Smooth muscle cell (in vitro differentiated cells): ENCODE measurements at regions not wholly inside any gene's neighbourhood (a gene's known extent, or its start where the extent isn't known, plus 50 kb on each side); places are given as distances from the start of the nearest gene placed in this dataset.
A peak's percentile ranks its signal among the peaks of the same experiment; 100 is the strongest.

Source experiments
- DNase-seq: peaks from one replicate; lab custom pipeline; 2025; ENCODE audit not compliant: unreplicated experiment; lab: John Stamatoyannopoulos, UW
- H2AFZ ChIP-seq: fragments of 200-600 bp; sonication (generic); 2 replicates; pipeline ENCODE4 v1.6.0; 2016; ENCODE audit warnings: antibody characterized with exemption, low read depth, mild to moderate bottlenecking
- H3F3A ChIP-seq: fragments of 200-600 bp; sonication (generic); 2 replicates; pipeline ENCODE4 v1.6.0; 2017; ENCODE audit warnings: antibody characterized with exemption, low read depth
- H3K27ac ChIP-seq: fragments of 200-600 bp; sonication (generic); 2 replicates; pipeline ENCODE4 v1.5.1; 2016; ENCODE audit warnings: low read depth, mild to moderate bottlenecking
- H3K27me3 ChIP-seq: fragments of 200-600 bp; sonication (generic); 2 replicates; pipeline ENCODE4 v1.6.1; 2016; ENCODE audit warnings: low read depth, mild to moderate bottlenecking
- H3K36me3 ChIP-seq: fragments of 200-600 bp; sonication (generic); 2 replicates; pipeline ENCODE4 v1.5.1; 2016; ENCODE audit warnings: low read depth
- H3K4me1 ChIP-seq: fragments of 200-600 bp; sonication (generic); 2 replicates; pipeline ENCODE4 v1.5.1; 2016; ENCODE audit warnings: low read depth
- H3K4me2 ChIP-seq: fragments of 200-600 bp; sonication (generic); 2 replicates; pipeline ENCODE4 v1.6.0; 2016; ENCODE audit warnings: mild to moderate bottlenecking
- H3K4me3 ChIP-seq: fragments of 200-600 bp; sonication (generic); 2 replicates; pipeline ENCODE4 v1.5.1; 2016; ENCODE audit warnings: mild to moderate bottlenecking
- H3K79me2 ChIP-seq: fragments of 200-600 bp; sonication (generic); 2 replicates; pipeline ENCODE4 v1.6.0; 2016; ENCODE audit warnings: low read depth, mild to moderate bottlenecking
- H3K9ac ChIP-seq: fragments of 200-600 bp; sonication (generic); 2 replicates; pipeline ENCODE4 v1.6.0; 2016; ENCODE audit warnings: low read depth
- H3K9me3 ChIP-seq: fragments of 200-600 bp; sonication (generic); replicated peaks from 2 replicates; pipeline ENCODE4 v1.5.1; 2016; ENCODE audit warnings: low read depth
- H4K20me1 ChIP-seq: fragments of 200-600 bp; sonication (generic); 2 replicates; pipeline ENCODE4 v1.6.0; 2016; ENCODE audit warnings: low read depth
- CTCF ChIP-seq: fragments of 200-600 bp; sonication (generic); IDR thresholded peaks from 2 replicates; pipeline ENCODE4 v1.5.1; 2017; ENCODE audit warnings: borderline replicate concordance, mild to moderate bottlenecking, antibody characterized with exemption; ENCODE audit not compliant: insufficient read depth, poor library complexity, severe bottlenecking
- WGBS: methylation state at CpG from one replicate; pipeline ENCODE4 v1.1.7; 2016; ENCODE audit warnings: low lambda C conversion rate; 5-methylcytosine and 5-hydroxymethylcytosine counted together

- Histone ChIP-seq H3K9me3 (no peaks in the 10 kb centered on the region), H3K9ac (no peak overlapping the region), H4K20me1 (no peaks in the 10 kb centered on the region), H3K27me3 (peaks cover under 1% of the 10 kb centered on the region), H3K79me2 (no peaks in the 10 kb centered on the region), H3K27ac (no peak overlapping the region), H3K4me3 (no peak overlapping the region), H2AFZ (no peak overlapping the region), H3K4me2 (no peak overlapping the region), H3K4me1 (no peaks in the 10 kb centered on the region), H3K36me3 (no peaks in the 10 kb centered on the region), H3F3A (no peaks in the 10 kb centered on the region)
- 80% methylated on average over 13 of the region's 13 CpGs for WGBS
- DNase-seq, result no peak
- no peak for TF ChIP-seq CTCF
These were observed 346.9 kb downstream of the DYSF start for GRCh38 chr2:71800106-71800809.

DNA sequence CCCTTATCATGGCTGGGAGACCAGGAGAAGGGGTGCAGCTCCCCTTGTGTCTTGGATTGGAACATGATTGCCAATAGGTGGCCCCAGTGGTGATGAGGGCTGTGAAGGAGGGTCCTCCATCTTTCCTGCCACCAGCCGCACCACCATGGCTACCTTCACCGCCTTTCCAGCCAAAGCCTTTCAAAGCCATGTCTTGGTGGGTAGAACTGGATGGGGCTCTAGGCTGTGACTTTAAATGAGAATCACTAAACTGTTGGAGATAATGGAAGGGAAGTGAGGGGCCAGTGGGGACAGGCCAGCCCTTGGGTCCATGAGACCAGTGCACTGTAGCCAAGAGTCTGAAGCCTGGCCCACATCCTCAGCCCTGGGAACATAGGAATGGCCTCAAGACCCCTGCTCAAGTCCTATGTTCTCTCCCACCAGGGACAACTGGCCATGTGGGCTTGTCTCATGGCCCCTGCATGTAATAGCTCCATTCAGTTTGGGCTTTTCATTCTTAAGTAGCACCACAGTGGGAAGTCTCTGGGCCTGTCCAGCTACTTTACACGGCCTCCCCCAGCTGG lies 345.7 kb downstream of the DYSF start:
- Histone ChIP-seq H3K4me2 (no peak overlapping the region), H3K4me1 (no peaks in the 10 kb centered on the region), H3K9ac (no peak overlapping the region), H2AFZ (no peak overlapping the region), H4K20me1 (no peaks in the 10 kb centered on the region), H3K4me3 (no peak overlapping the region), H3K9me3 (no peaks in the 10 kb centered on the region), H3F3A (no peaks in the 10 kb centered on the region), H3K79me2 (no peaks in the 10 kb centered on the region), H3K27ac (no peak overlapping the region), H3K36me3 (no peaks in the 10 kb centered on the region), H3K27me3 (no peaks in the 10 kb centered on the region)
- DNase-seq, result no peak
- no peak for TF ChIP-seq CTCF
- WGBS, result 93% methylated on average over 3 of the region's 3 CpGs

GRCh38 chr2:71798266-71799012 lies 345.1 kb downstream of the DYSF start:
- Histone ChIP-seq H3K9ac (no peak overlapping the region), H2AFZ (no peak overlapping the region), H3F3A (no peaks in the 10 kb centered on the region), H3K4me2 (no peak overlapping the region), H3K27me3 (no peaks in the 10 kb centered on the region), H4K20me1 (no peaks in the 10 kb centered on the region), H3K36me3 (no peaks in the 10 kb centered on the region), H3K4me3 (no peak overlapping the region), H3K27ac (no peak overlapping the region), H3K79me2 (no peaks in the 10 kb centered on the region), H3K9me3 (no peaks in the 10 kb centered on the region), H3K4me1 (peaks cover 3% of the 10 kb centered on the region)
- TF ChIP-seq CTCF, result peak; percentile 80
- DNase-seq, result no peak
- WGBS, result 75% methylated on average over 8 of the region's 8 CpGs
